Upper lobe of left lung (tissue), 6 donors: ENCODE measurements at regions not wholly inside any gene's neighbourhood (a gene's known extent, or its start where the extent isn't known, plus 50 kb on each side); places are given as distances from the start of the nearest gene placed in this dataset.

Experiments
- ATAC-seq, 2 donors: fragments of 200-7000 bp; cut with Tn5 transposase; one replicate each; pipeline ENCODE4 v1.9.1; 2022; ENCODE audit warnings: mild to moderate bottlenecking in 2 of 2, moderate library complexity in 2 of 2; ENCODE audit not compliant: low FRiP score in 2 of 2
- DNase-seq, 2 donors: peaks; one replicate each; pipeline ENCODE4 v3.0.0-alpha.2; 2019 to 2020
- H3K27ac ChIP-seq, 4 donors: fragments of 200-600 bp; sonication (generic); one replicate each; pipeline ENCODE4 v1.5.1; 2016 to 2019
- H3K27me3 ChIP-seq, 4 donors: fragments of 200-600 bp; sonication (generic); one replicate each; pipeline ENCODE4 v1.5.1; 2017 to 2019
- H3K36me3 ChIP-seq, 4 donors: fragments of 200-600 bp; sonication (generic); one replicate each; pipeline ENCODE4 v1.5.1; 2016 to 2019
- H3K4me1 ChIP-seq, 4 donors: fragments of 200-600 bp; sonication (generic); one replicate each; pipeline ENCODE4 v1.5.1; 2018 to 2019
- H3K4me3 ChIP-seq, 4 donors: fragments of 200-600 bp; sonication (generic); one replicate each; pipeline ENCODE4 v1.5.1; 2017 to 2019; ENCODE audit warnings: mild to moderate bottlenecking in 2 of 4, moderate library complexity in 1 of 4
- H3K9me3 ChIP-seq, 4 donors: fragments of 200-600 bp; sonication (generic); one replicate each; pipeline ENCODE4 v1.5.1; 2018 to 2019
- CTCF ChIP-seq, 6 experiments: fragments of 450-650 bp in 4 of 6; fragments of 200-600 bp in 2 of 6; sonication (generic) in 2 of 6; IDR thresholded peaks; one replicate each; pipeline ENCODE4 v1.5.1; 2016 to 2019; ENCODE audit warnings: antibody characterized with exemption in 6 of 6
- EP300 ChIP-seq, 4 donors: sonication (generic); formaldehyde crosslinking; IDR thresholded peaks; one replicate each; pipeline ENCODE4 v1.5.1; 2017; ENCODE audit warnings: antibody characterized with exemption in 4 of 4, control low read depth in 2 of 4
- POLR2A ChIP-seq, 4 donors: fragments of 450-650 bp; IDR thresholded peaks; one replicate each; pipeline ENCODE4 v1.5.1; 2016 to 2017; ENCODE audit warnings: antibody characterized with exemption in 4 of 4, mild to moderate bottlenecking in 2 of 4
- POLR2AphosphoS5 ChIP-seq, 2 donors: sonication (generic); formaldehyde crosslinking; IDR thresholded peaks; one replicate each; pipeline ENCODE4 v1.5.1; 2017; ENCODE audit warnings: antibody characterized with exemption in 2 of 2
- WGBS, 2 donors: methylation state at CpG; one replicate each; pipeline ENCODE4 v1.1.5; 2017 to 2018; 5-methylcytosine and 5-hydroxymethylcytosine counted together
- donor health status: DM: no; HTN: no; CAD: no; lungs with moderate emphysema.
- donor health status: DM: no; HTN: yes; CAD: no; lungs with severe emphysema.

GRCh38 chr10:45502458-45502857 is 128.4 kb downstream of the ALOX5 start:
- no peak for TF ChIP-seq CTCF (IDR thresholded peaks at IDR 0.05)
- no peak for TF ChIP-seq POLR2AphosphoS5 (IDR thresholded peaks at IDR 0.05)
- TF ChIP-seq EP300 (IDR thresholded peaks at IDR 0.05) = no peak
- H3K9me3 ChIP-seq = no peaks in the 10 kb centered on the region
- no peak overlapping the region for H3K27ac ChIP-seq
- H3K27me3 ChIP-seq = no peaks in the 10 kb centered on the region
- peaks cover 0 to 3% (median 0%) of the 10 kb centered on the region in 4 donors for H3K4me1 ChIP-seq
- no peaks in the 10 kb centered on the region for H3K36me3 ChIP-seq
- DNase-seq (no peak), ATAC-seq (no peak)
- no peak overlapping the region for H3K4me3 ChIP-seq

- TF ChIP-seq POLR2A (IDR thresholded peaks at IDR 0.05) (no peak), EP300 (IDR thresholded peaks at IDR 0.05) (no peak)
- no peak overlapping the region for H3K4me3 ChIP-seq
- no peaks in the 10 kb centered on the region for H3K27me3 ChIP-seq
- no peaks in the 10 kb centered on the region for H3K9me3 ChIP-seq
- DNase-seq (no peak), ATAC-seq (no peak)
- H3K4me1 ChIP-seq = peaks cover 0 to 3% (median 0%) of the 10 kb centered on the region in 4 donors
- H3K36me3 ChIP-seq = no peaks in the 10 kb centered on the region
- no peak overlapping the region for H3K27ac ChIP-seq
Measured at GRCh38 chr10:45501791-45502190, 127.8 kb downstream of the ALOX5 start.

- TF ChIP-seq POLR2A (IDR thresholded peaks at IDR 0.05) (no peak), POLR2AphosphoS5 (IDR thresholded peaks at IDR 0.05) (no peak), EP300 (IDR thresholded peaks at IDR 0.05) (no peak), CTCF (IDR thresholded peaks at IDR 0.05) (no peak)
- Histone ChIP-seq H3K4me1 (peaks cover 0 to 3% (median 0%) of the 10 kb centered on the region in 4 donors), H3K27me3 (no peaks in the 10 kb centered on the region), H3K27ac (no peak overlapping the region), H3K36me3 (no peaks in the 10 kb centered on the region), H3K9me3 (peaks cover 0 to 7% (median 2%) of the 10 kb centered on the region in 4 donors), H3K4me3 (no peak overlapping the region)
- no peak for ATAC-seq
- DNase-seq = no peak
- WGBS, 2 donors = 88 to 96% methylated on average over 1 of the region's 1 CpG
Measured at GRCh38 chr10:45500798-45501197, 126.8 kb downstream of the ALOX5 start.

GRCh38 chr10:45500304-45500703 is 126.3 kb downstream of the ALOX5 start:
- WGBS, 2 donors = 97 to 100% methylated on average over 1 of the region's 1 CpG

GRCh38 chr10:45495438-45496152 is 121.6 kb downstream of the ALOX5 start:
- peaks cover 0 to 3% (median 0%) of the 10 kb centered on the region in 4 donors for H3K4me1 ChIP-seq
- WGBS, 2 donors = 63 to 65% methylated on average over 2 of the region's 2 CpGs
- ATAC-seq (no peak), DNase-seq (no peak)
- no peak overlapping the region for H3K27ac ChIP-seq
- TF ChIP-seq POLR2AphosphoS5 (IDR thresholded peaks at IDR 0.05) = no peak
- H3K4me3 ChIP-seq = no peak overlapping the region
- H3K9me3 ChIP-seq = peaks cover 2 to 17% (median 5%) of the 10 kb centered on the region in 4 donors
- no peaks in the 10 kb centered on the region for H3K36me3 ChIP-seq
- H3K27me3 ChIP-seq = no peaks in the 10 kb centered on the region

More at GRCh38 chr10:45500304-45500703, 126.3 kb downstream of the ALOX5 start:
- Histone ChIP-seq H3K27ac (no peak overlapping the region), H3K4me3 (no peak overlapping the region), H3K36me3 (no peaks in the 10 kb centered on the region), H3K27me3 (no peaks in the 10 kb centered on the region), H3K4me1 (peaks cover 0 to 3% (median 0%) of the 10 kb centered on the region in 4 donors), H3K9me3 (peaks cover 2 to 12% (median 5%) of the 10 kb centered on the region in 4 donors)
- DNase-seq (no peak), ATAC-seq (no peak)
- TF ChIP-seq EP300 (IDR thresholded peaks at IDR 0.05) (no peak), POLR2A (IDR thresholded peaks at IDR 0.05) (no peak), POLR2AphosphoS5 (IDR thresholded peaks at IDR 0.05) (no peak), CTCF (IDR thresholded peaks at IDR 0.05) (no peak)
